ENCODE measurements at regions not wholly inside any gene's neighbourhood (a gene's known extent, or its start where the extent isn't known, plus 50 kb on each side); places are given as distances from the start of the nearest gene placed in this dataset.
"Not testable (repeated sequence)": the region's sequence is repeated elsewhere in the genome, so short reads cannot be mapped to it uniquely, and the experiment has no call there.

DNA sequence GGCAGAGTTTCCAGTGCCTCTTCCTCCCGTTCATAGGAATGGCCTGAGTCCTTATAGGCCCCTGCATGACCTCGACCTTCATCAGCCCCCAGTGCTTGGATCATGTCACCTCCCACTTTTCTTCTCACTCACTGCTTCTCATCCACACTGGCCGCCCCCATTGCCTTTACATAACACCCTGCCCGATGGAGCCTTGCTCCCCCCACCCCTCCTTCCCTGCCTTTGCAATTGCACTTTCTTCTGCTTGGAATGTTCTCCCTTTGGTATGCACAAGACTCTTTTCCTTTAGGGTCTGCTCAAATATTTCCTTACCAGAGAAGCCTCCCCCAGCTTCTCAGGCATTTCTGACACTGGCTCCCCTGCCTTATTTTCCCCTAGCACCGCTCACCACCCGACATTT lies 125.2 kb upstream of the KCNJ6 start:
- no peak for DNase-seq

DNA sequence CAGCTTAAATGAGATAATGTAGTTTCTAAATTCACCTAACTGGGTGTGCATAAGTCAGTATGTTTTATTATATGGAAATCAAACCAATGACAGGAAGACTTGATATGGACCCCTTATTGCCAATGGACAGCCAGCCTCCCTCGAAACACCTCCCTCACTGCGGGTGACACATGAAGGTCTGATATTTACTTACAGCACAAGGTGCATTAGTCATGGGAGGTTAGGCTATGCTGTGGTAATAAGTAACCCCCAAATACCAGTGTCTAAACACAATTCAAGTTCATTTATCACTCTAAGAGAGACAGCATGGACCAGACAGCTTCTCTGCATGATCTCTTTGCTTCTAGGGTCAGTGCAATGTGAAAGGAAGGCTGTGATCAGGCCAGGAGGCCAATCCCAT lies 126.0 kb upstream of the KCNJ6 start:
- DNase-seq = no peak

DNA sequence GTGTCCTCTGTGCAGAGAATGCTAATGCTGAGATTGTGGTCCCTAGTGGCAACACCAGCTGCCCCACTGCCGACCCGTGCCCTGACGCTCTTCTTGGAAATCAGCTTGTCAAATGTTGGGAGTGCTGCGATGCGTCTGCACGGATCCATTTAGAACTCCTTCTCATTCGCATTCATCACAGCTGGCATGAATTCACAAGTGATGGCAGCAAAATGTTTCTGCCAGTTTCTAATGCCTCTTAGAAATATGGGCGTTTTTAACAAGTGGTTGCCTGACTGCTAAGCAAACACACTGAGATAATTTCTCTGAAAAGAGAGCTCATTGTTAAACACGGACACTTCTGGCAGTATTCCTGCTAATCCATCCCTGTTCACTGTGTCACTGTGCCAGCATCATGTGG lies 131.9 kb upstream of the KCNJ6 start:
- DNase-seq = no peak

DNA sequence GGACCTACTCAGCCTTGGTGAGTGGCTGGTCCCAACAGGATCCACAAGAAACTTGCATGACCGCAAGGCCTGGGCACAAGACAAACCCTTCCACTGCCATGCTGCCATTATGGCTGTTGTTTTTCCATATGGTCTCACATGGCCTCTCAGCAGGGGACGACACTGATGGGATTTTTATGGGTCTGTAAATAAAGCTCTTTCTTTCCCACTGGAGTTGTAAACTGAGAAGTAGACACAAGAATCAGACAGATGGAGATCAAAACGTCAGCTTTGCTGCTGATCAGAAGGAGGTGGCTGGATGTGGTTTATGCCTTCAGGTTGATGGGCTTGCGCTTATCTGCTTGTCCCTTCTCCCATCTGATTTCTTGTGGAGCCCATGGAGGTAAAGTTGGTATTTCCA lies 138.1 kb upstream of the KCNJ6 start:
- DNase-seq = no peak

DNA sequence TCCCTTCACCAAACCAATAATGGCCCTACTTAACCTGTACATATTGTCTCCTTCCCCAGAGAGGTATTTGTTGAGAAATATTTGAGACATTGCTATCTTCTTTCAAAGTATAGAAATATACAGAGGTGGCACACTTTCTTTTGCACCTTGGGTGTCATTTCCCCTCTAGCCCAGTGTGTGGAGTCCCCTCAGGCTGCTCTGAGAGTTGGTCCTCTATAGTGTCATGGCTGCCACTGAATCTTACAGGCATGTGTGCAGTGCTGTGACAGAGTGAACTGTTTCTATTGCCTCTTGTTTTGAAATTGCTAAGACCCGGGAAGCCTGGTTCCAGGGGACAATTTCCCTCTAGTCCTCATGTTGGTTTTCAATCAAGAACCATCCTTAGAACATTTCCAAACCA lies 140.2 kb upstream of the KCNJ6 start:
- no peak for DNase-seq

DNA sequence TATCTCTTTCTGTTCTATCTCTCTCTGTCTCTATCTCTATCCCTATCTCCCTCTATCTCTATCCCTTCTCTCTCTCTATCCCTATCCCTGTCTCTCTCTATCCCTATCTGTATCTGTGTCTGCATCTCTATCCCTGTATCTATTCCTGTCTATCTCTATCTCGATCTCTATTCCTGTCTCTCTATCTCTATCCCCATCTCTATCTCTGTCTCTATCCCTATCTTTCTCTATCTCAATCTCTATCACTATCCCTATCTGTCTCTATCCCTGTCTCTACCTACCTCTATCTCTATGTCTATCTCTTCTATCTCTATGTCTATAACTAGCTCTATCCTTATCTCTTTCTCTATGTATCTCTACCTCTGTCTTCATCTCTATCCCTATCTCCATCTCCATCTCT lies 141.4 kb upstream of the KCNJ6 start:
- no peak for DNase-seq

DNA sequence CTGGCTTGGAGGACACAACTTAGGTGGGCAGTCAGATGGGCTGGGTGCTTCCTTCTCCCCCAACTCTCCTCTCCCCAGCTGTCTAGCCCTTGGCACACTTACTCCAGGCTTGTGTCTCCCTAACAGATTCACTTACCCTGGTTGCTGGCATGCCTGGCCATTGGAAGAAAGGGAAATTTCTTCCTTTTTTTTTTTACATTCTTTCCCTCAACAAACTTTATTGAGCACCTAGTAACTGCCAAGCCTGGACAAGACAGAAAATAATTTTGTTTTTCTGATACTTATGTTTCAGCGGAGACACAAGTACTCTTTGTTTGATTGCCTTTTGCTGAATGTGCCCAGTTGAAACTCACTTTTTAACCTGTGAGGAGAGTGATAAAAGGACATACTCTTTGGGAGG lies 144.3 kb upstream of the KCNJ6 start:
- no peak for DNase-seq

DNA sequence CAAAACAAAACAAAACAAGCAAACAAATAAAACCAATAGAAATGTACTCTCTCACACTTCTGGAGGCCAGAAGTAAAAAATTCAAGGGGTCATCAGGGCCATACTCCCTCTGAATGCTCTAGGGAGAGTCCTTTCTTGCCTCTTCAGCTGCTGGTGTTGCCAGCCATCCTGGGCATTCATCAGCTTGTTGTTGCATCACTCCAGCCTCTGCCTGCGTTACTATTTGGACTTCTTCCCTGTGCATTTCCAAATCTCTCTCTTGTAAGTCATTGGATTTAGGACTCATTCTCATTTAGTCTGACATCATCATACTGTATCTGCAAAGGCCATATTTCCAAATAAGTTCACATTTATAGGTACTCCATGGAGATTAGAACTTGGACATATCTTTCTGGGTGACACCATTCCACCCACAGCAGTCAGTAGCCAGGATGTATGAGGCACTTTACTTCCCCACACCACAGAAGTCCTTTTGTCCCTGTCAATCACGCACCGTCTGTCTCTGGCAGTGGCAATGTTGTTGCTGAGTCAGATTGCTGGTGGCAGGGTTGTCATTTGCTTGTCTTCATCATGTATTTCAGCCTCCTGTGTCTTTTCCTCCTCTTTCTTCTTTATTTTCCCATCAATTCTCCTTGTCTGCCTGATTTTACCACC lies 151.0 kb upstream of the KCNJ6 start:
- DNase-seq = no peak

DNA sequence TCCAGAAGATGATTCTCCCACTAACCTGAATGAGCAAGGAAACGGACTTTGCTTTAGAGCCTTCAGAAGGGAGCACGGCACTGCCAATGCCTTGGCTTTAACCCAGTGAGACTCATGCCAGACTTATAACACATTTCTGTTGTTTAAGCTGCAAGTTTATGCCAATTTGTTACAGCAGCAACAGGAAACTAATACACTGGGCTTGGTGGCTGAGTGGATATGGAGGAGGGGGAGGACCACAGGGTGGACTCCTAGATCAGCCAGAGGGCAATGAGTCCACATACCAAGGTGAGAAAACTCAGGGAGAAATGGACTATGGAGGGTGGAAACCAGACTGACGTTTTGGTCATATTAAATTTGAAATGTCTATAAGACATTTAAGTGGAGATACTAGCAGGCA lies 156.2 kb upstream of the KCNJ6 start:
- no peak for DNase-seq

DNA sequence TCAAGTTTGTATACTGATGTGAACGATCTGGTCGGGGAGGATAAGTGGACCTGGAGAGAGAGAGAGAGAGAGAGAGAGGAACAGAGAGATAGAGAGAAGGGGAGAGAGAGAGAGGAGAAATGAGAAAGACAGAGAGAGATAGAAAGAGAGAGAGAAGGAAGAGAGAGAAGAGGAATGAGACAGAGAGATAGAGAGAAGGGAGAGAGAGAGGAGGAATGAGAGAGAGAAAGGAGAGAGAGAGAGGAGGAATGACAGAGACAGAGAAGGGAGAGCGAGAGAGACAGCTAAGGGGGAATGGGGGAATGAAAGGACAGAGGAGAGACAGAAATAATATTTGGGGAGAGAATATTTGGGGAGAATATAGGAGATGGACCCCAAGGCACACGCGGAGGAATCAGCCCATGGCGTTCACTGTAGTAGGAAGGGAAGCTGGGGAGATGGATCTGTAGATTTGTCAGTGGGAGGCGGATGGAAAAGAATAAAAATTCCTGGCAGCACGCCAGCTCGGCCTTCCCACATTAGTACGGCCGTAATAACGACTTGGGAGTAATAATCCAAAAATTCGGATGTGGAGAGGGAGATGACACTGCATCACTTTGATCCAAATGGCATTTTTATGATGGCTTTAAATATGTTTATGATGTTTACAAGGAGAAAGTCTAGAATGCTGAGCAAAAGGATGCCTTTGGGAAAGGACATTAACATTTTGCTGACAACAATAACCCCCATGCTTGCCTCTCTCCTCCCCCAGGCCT lies 159.8 kb upstream of the KCNJ6 start:
- DNase-seq = no peak

DNA sequence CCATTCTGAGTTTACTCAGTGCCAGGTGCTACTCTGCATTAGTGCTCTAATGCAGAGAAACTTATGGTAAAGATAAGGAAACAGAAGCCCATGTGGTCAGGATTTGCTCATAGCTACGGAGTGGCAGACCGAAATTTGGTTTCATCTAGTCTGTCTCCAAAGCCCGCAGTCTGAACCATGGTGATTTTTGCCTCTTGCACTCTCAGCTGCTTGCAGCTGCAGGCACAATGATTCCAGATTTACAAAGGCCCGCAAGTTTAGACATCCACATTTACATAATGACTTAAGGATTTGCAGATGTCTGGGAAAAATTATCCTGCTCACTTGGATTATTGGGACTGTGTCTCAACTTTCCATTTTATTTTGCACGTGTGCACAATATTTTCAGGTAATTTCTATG lies 161.3 kb upstream of the KCNJ6 start:
- DNase-seq = no peak

DNA sequence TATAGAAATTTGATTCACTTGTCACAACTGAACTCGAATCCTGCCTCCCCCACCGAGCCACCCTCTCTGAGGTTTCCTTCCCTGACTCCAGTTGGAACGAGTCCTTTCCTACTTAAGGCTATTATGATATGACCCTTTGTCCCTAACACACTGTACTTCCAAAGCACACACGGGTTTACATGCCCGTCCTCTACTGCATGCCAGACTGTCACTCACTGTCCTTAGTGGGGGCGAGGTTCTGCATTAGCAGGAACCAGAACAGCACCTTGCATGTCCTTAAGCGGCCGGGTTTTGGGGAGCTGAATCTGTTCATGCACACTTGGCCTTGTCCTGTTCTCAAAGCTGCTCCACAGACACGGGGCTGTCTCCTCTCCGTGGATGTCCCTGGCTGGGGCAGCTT lies 164.6 kb upstream of the KCNJ6 start:
- no peak for DNase-seq

DNA sequence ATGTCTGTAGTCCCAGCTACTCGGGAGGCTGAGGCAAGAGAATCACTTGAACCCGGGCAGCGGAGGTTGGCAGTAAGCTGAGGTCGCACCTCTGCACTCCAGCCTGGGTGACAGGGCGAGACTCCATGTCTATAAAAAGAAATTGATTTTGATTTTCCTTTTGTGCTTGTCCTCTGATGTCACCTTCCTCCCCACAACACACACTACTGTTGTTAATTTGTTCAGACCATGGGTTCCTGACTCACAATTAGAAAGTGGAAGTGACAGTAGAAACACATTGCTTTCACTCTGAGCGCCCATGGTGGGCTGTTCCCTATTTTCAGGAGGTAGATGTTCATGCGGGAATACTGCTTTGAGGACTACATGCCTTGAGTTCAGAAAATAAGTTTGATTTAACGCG lies 165.5 kb upstream of the KCNJ6 start:
- DNase-seq = no peak

DNA sequence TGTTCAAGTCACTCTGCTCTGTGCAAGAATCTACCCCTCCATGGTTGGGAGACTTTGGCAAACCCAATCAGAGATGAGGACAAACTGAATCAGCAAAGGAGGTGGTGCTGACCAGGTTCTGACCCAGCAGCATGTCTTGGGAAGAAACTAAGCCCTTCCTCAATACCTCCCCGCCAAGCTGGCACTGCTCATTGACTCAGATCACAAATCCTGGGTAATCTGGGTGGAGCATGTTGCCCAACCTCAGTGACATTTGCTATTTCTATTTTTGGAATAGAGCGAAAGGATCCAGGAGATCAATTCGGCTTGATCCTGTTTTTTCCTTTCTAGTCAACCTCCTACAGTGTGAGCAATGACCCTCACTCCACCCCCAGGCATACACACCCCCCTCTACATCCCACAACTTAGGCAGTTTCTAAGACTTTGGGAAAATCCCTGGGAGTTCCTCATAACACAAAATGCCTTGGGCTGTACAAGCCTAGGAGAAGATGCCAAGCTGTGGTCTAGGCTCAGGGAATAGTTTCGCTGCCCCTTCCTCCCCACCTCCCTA lies 166.8 kb upstream of the KCNJ6 start:
- DNase-seq = no peak

DNA sequence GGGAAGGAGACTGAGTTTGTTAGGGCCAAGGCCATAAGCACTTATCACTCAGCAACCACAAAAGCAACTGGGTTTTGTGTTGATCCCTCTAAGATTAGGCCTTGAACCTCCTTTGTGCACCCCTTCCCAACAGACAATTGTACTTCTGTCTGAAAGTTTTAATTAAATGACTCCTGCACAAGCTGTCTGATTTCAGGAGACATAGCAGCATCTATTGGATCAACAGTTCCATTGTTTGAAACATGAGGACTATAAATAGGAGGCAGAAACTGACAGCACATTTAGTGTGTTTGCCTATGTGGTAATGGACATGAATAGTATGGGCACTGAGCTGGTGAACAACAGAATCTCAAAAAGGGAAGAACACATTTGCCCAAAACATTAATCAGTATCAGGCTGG lies 167.3 kb upstream of the KCNJ6 start:
- no peak for DNase-seq

DNA sequence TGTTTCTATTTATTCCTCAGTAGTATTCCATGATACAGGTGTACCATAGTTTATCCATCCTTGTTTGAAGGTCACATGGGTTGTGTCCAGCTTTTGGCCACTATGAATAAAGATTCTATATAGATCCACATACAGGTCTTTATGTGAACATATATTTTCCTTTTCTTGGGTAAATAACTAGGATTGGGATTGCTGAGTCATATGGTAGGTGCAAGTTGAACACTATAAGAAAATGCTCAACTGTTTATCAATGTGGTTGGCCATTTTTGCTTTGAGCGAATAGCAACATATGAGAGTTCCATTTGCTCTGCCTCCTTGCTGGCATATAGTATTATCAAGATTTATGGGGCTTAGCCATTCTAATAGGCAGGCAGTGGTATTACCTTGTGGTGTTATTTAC lies 170.2 kb upstream of the KCNJ15 start:
- no peak for DNase-seq

DNA sequence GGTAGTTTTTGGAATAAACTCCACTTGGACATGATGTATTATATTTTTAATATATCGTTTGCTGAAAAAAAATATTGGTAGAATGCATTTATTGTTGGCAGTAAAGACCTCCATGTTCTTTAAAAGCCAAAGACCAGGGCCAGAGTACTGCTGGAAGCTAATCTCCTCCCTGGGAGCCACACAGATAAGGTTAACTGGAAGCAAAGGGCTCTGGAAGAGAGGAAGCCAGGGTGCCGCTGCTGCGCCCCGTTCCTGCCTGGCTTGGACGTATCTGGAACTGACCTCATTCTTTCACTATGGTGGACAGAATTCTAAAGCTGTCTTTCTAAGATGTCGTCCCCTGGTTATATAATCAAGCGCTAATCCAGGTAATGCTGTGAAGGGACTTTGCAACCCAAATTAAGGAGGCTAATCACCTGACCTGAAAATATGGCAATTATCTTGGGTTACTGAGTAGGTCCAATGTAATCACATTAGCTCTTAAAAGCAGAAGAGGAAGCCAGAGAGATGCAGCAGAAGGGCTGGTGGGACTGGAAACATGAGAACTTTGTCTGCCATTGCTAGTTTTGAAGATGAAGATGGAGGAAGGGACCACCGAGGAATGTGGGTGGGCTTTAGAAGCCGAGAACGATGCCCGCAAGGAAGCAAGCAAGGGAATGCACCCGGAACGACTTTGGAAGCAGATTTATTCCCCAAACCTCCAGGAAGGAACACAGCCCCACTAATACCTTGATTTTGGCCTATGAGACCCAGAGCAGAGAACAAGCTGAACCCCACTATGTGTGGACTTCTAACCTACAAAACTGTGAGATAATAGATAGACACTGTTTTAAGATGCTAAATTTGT lies 167.7 kb upstream of the KCNJ15 start:
- no peak for DNase-seq

DNA sequence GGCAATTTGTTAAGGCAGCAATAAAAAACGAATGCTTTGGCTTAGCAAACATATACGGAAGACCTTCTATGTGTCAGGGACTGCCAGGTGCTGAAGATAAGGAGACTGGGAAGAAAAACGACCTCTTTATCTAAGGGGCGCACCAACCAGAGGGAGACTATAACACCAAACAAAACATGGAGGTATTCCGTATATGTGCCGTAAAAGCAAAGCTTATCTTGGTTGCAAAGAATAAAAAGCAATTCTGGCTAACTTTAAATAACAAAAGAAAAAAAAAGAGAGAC lies 167.1 kb upstream of the KCNJ15 start:
- DNase-seq = no peak

DNA sequence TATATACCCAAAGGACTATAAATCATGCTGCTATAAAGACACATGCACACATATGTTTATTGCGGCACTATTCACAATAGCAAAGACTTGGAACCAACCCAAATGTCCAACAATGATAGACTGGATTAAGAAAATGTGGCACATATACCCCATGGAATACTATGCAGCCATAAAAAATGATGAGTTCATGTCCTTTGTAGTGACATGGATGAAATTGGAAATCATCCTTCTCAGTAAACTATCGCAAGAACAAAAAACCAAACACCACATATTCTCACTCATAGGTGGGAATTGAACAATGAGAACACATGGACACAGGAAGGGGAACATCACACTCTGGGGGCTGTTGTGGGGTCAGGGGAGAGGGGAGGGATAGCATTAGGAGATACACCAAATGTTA lies 165.7 kb upstream of the KCNJ15 start:
- DNase-seq = not testable (repeated sequence)

DNA sequence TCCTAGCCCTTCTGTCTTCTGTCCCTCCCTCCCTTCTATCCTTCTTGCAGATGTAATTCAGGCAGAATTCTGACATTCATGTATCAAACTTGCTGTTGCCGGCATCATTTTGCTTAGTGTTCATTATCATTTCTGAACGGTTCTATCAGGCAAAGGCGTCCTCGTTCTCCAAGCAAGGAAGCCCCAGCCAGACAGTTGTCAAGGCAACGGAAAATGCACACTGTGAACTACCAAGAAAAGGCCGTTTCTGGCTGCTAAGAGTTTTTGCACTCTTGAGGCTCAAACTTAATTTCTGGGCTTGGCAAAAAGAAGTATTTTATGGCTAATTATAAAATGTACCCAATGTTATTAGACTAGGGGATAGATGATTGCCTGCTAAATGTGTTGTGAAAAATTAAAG lies 164.7 kb upstream of the KCNJ15 start:
- DNase-seq = no peak

DNA sequence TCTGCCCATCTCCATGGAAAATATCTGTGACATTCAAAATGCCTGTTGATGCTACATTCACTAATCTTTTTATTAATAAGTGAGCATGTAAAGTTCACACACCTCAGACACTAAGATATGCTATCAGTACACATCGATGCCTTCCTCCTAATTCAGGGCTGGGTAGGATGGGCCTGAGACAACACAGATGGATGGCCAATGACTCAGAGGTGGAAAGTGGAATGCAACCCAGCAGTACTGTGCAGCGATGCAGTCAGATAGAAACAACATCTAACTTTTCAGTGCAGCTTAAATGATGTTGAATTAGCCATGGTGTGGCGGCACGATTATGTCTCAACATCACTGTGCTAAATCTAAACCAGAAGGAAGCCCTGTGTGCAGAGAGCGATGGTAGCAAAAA lies 161.6 kb upstream of the KCNJ15 start:
- no peak for DNase-seq

DNA sequence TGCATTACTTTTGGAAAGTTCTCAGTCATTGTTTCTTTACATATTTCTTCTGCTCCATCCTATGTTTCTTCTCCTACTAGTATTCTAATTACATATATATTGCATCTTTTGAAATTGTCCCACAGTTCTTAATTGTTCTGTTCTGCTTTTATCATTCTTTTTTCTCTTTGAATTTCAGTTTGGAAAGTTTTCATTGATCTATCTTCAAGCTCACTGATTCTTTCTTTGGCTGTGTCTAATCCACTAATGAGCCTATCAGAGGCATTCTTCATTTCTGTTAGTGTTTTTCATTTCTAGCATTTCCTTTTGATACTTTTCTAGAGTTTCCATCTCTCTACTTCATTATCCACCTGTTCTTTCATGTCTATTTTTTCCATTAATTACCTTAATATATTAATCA lies 159.0 kb upstream of the KCNJ15 start:
- DNase-seq = no peak

DNA sequence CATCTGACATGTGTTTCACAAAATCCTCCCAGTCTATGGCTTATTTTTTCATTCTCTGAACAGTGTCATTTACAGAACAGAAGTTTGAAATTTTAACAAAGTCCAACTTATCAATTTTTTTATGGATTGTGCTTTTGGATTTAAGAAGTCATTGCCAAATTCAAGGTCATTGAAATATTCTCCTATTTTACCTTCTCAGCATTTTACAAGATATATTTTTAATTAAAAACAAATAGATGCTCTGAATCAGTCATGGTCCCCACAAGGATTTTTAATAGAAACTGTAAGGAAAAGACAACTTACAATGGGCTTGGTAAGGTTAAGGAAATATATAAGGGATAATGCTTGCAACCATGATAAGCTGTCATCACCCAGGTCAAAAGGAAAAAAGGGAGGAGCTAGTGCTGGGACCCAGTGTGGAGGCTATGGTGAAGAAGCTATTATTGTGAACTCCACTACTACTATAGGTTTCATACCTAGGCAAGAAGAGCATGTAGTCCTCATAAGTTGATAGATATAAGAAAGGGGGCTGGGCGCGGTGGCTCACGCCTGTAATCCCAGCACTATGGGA lies 144.5 kb upstream of the KCNJ15 start:
- no peak for DNase-seq

Data from effector CD8-positive, alpha-beta T cell (primary cell).